Neuron (in vitro differentiated cells): ENCODE measurements at regions not wholly inside any gene's neighbourhood (a gene's known extent, or its start where the extent isn't known, plus 50 kb on each side); places are given as distances from the start of the nearest gene placed in this dataset.

Source experiments
- H2AFZ ChIP-seq: one replicate; pipeline ENCODE4 v1.6.1; 2013; ENCODE audit warnings: low read depth, mild to moderate bottlenecking, inconsistent platforms, low read length, moderate library complexity
- H3K27me3 ChIP-seq: one replicate; pipeline ENCODE4 v1.6.1; 2013; ENCODE audit warnings: low read length; ENCODE audit not compliant: insufficient read depth
- H3K36me3 ChIP-seq: one replicate; pipeline ENCODE4 v1.6.1; 2013; ENCODE audit warnings: low read length; ENCODE audit not compliant: insufficient read depth
- H3K4me1 ChIP-seq: one replicate; pipeline ENCODE4 v1.6.1; 2013; ENCODE audit warnings: low read length; ENCODE audit not compliant: insufficient read depth
- H3K4me3 ChIP-seq: 2 replicates; pipeline ENCODE4 v1.5.1; 2013; ENCODE audit warnings: mild to moderate bottlenecking, low read length, moderate library complexity
- H3K9me3 ChIP-seq: one replicate; pipeline ENCODE4 v1.6.1; 2013; ENCODE audit warnings: low read length

GRCh38 chr10:53005612-53006345 lies 233.2 kb upstream of the MBL2 start:
- Histone ChIP-seq H3K27me3 (no peaks in the 10 kb centered on the region), H2AFZ (no peak overlapping the region), H3K4me1 (peaks cover 3% of the 10 kb centered on the region), H3K9me3 (no peaks in the 10 kb centered on the region), H3K4me3 (no peak overlapping the region), H3K36me3 (no peaks in the 10 kb centered on the region)

- H3K36me3 ChIP-seq = no peaks in the 10 kb centered on the region
- peaks cover 3% of the 10 kb centered on the region for H3K4me1 ChIP-seq
- H2AFZ ChIP-seq = no peak overlapping the region
- no peaks in the 10 kb centered on the region for H3K9me3 ChIP-seq
- no peak overlapping the region for H3K4me3 ChIP-seq
- no peaks in the 10 kb centered on the region for H3K27me3 ChIP-seq
These were observed 230.5 kb upstream of the MBL2 start for GRCh38 chr10:53003094-53003493.

GRCh38 chr10:52999681-53000080 lies 227.1 kb upstream of the MBL2 start:
- no peaks in the 10 kb centered on the region for H3K4me1 ChIP-seq
- H2AFZ ChIP-seq = no peak overlapping the region
- H3K9me3 ChIP-seq = no peaks in the 10 kb centered on the region
- no peaks in the 10 kb centered on the region for H3K27me3 ChIP-seq
- H3K36me3 ChIP-seq = no peaks in the 10 kb centered on the region
- no peak overlapping the region for H3K4me3 ChIP-seq

GRCh38 chr10:52999258-52999657 lies 226.7 kb upstream of the MBL2 start:
- H3K4me1 ChIP-seq = no peaks in the 10 kb centered on the region
- no peak overlapping the region for H3K4me3 ChIP-seq
- H3K9me3 ChIP-seq = no peaks in the 10 kb centered on the region
- no peaks in the 10 kb centered on the region for H3K36me3 ChIP-seq
- H3K27me3 ChIP-seq = no peaks in the 10 kb centered on the region
- no peak overlapping the region for H2AFZ ChIP-seq

- Histone ChIP-seq H3K4me3 (no peak overlapping the region), H2AFZ (no peak overlapping the region), H3K4me1 (no peaks in the 10 kb centered on the region), H3K27me3 (no peaks in the 10 kb centered on the region), H3K36me3 (no peaks in the 10 kb centered on the region), H3K9me3 (no peaks in the 10 kb centered on the region)
These were observed 224.4 kb upstream of the MBL2 start for GRCh38 chr10:52997007-52997406.

GRCh38 chr10:52994370-52994769 lies 221.8 kb upstream of the MBL2 start:
- H3K36me3 ChIP-seq = no peaks in the 10 kb centered on the region
- no peaks in the 10 kb centered on the region for H3K9me3 ChIP-seq
- no peaks in the 10 kb centered on the region for H3K27me3 ChIP-seq
- no peak overlapping the region for H2AFZ ChIP-seq
- H3K4me1 ChIP-seq = no peaks in the 10 kb centered on the region
- H3K4me3 ChIP-seq = no peak overlapping the region

- Histone ChIP-seq H3K4me1 (no peaks in the 10 kb centered on the region), H3K9me3 (no peaks in the 10 kb centered on the region), H3K36me3 (no peaks in the 10 kb centered on the region), H3K4me3 (no peak overlapping the region), H2AFZ (no peak overlapping the region), H3K27me3 (no peaks in the 10 kb centered on the region)
These were observed 220.5 kb upstream of the MBL2 start for GRCh38 chr10:52993109-52993508.

- no peaks in the 10 kb centered on the region for H3K27me3 ChIP-seq
- no peaks in the 10 kb centered on the region for H3K36me3 ChIP-seq
- no peaks in the 10 kb centered on the region for H3K9me3 ChIP-seq
- H2AFZ ChIP-seq = no peak overlapping the region
- no peak overlapping the region for H3K4me3 ChIP-seq
- no peaks in the 10 kb centered on the region for H3K4me1 ChIP-seq
These were observed 220.0 kb upstream of the MBL2 start for GRCh38 chr10:52992567-52992966.

- Histone ChIP-seq H3K4me1 (no peaks in the 10 kb centered on the region), H3K27me3 (no peaks in the 10 kb centered on the region), H3K36me3 (no peaks in the 10 kb centered on the region), H3K4me3 (no peak overlapping the region), H2AFZ (no peak overlapping the region), H3K9me3 (no peaks in the 10 kb centered on the region)
These were observed 216.3 kb upstream of the MBL2 start for GRCh38 chr10:52988923-52989322.

- Histone ChIP-seq H2AFZ (no peak overlapping the region), H3K9me3 (no peaks in the 10 kb centered on the region), H3K27me3 (no peaks in the 10 kb centered on the region), H3K4me3 (no peak overlapping the region), H3K36me3 (no peaks in the 10 kb centered on the region), H3K4me1 (no peaks in the 10 kb centered on the region)
These were observed 213.5 kb upstream of the MBL2 start for GRCh38 chr10:52986125-52986524.

GRCh38 chr10:52984169-52984568 lies 211.6 kb upstream of the MBL2 start:
- Histone ChIP-seq H3K27me3 (no peaks in the 10 kb centered on the region), H3K4me1 (no peaks in the 10 kb centered on the region), H3K4me3 (no peak overlapping the region), H3K36me3 (no peaks in the 10 kb centered on the region), H2AFZ (no peak overlapping the region), H3K9me3 (no peaks in the 10 kb centered on the region)

GRCh38 chr10:52979295-52979990 lies 206.9 kb upstream of the MBL2 start:
- Histone ChIP-seq H3K36me3 (no peaks in the 10 kb centered on the region), H3K9me3 (no peaks in the 10 kb centered on the region), H3K4me1 (no peaks in the 10 kb centered on the region)

GRCh38 chr10:52977581-52977980 lies 205.0 kb upstream of the MBL2 start:
- Histone ChIP-seq H3K9me3 (no peaks in the 10 kb centered on the region), H3K27me3 (no peaks in the 10 kb centered on the region), H3K4me1 (no peaks in the 10 kb centered on the region)

More at GRCh38 chr10:52979295-52979990, 206.9 kb upstream of the MBL2 start:
- Histone ChIP-seq H3K4me3 (no peak overlapping the region), H3K27me3 (no peaks in the 10 kb centered on the region), H2AFZ (no peak overlapping the region)

More at GRCh38 chr10:52977581-52977980, 205.0 kb upstream of the MBL2 start:
- H2AFZ ChIP-seq = no peak overlapping the region
- no peak overlapping the region for H3K4me3 ChIP-seq
- no peaks in the 10 kb centered on the region for H3K36me3 ChIP-seq
